HEK293T (cell line): ENCODE measurements at regions not wholly inside any gene's neighbourhood (a gene's known extent, or its start where the extent isn't known, plus 50 kb on each side); places are given as distances from the start of the nearest gene placed in this dataset.

ENCODE experiments used
- ARNT ChIP-seq: fragments of 450-650 bp; IDR thresholded peaks from 2 replicates; pipeline ENCODE4 v1.6.1; 2017; ENCODE audit warnings: mild to moderate bottlenecking
- BHLHE40 ChIP-seq: fragments of 450-650 bp; IDR thresholded peaks from 2 replicates; pipeline ENCODE4 v1.6.1; 2016; ENCODE audit warnings: mild to moderate bottlenecking, moderate library complexity, borderline replicate concordance
- CTBP1 ChIP-seq: fragments of 450-650 bp; IDR thresholded peaks from 2 replicates; pipeline ENCODE4 v1.6.1; 2016; ENCODE audit warnings: borderline replicate concordance
- ELF4 ChIP-seq: fragments of 450-650 bp; IDR thresholded peaks from 2 replicates; pipeline ENCODE4 v1.6.1; 2017; ENCODE audit warnings: antibody characterized with exemption
- FOXA1 ChIP-seq: fragments of 450-650 bp; IDR thresholded peaks from 2 replicates; pipeline ENCODE4 v1.6.1; 2016; ENCODE audit warnings: mild to moderate bottlenecking
- FOXK2 ChIP-seq: fragments of 450-650 bp; IDR thresholded peaks from 2 replicates; pipeline ENCODE4 v1.6.1; 2016; ENCODE audit warnings: mild to moderate bottlenecking
- FOXM1 ChIP-seq: fragments of 450-650 bp; IDR thresholded peaks from 2 replicates; pipeline ENCODE4 v1.6.1; 2017; ENCODE audit warnings: mild to moderate bottlenecking, borderline replicate concordance
- L3MBTL2 ChIP-seq: fragments of 450-650 bp; conservative IDR thresholded peaks from 2 replicates; pipeline ENCODE4 v1.6.1; 2016; ENCODE audit warnings: mild to moderate bottlenecking
- NFRKB ChIP-seq: fragments of 450-650 bp; IDR thresholded peaks from 2 replicates; pipeline ENCODE4 v1.6.1; 2016; ENCODE audit warnings: mild to moderate bottlenecking, moderate library complexity
- PKNOX1 ChIP-seq: fragments of 450-650 bp; IDR thresholded peaks from 2 replicates; pipeline ENCODE4 v1.6.1; 2016
- SP1 ChIP-seq: fragments of 450-650 bp; IDR thresholded peaks from 2 replicates; pipeline ENCODE4 v1.6.1; 2017
- TARDBP ChIP-seq: fragments of 450-650 bp; IDR thresholded peaks from 2 replicates; pipeline ENCODE4 v1.6.1; 2016
- ZNF384 ChIP-seq: fragments of 450-650 bp; IDR thresholded peaks from 2 replicates; pipeline ENCODE4 v1.6.1; 2016

GRCh38 chr16:60217787-60218186, 1483.7 kb upstream of the GOT2 start:
- TF ChIP-seq BHLHE40 (no peak), L3MBTL2 (no peak), TARDBP (no peak), ELF4 (no peak), SP1 (no peak), ZNF384 (no peak), FOXM1 (no peak), FOXK2 (no peak), ARNT (no peak), PKNOX1 (no peak), FOXA1 (no peak), CTBP1 (no peak), NFRKB (no peak)
